ENCODE measurements at regions not wholly inside any gene's neighbourhood (a gene's known extent, or its start where the extent isn't known, plus 50 kb on each side); places are given as distances from the start of the nearest gene placed in this dataset.

DNA sequence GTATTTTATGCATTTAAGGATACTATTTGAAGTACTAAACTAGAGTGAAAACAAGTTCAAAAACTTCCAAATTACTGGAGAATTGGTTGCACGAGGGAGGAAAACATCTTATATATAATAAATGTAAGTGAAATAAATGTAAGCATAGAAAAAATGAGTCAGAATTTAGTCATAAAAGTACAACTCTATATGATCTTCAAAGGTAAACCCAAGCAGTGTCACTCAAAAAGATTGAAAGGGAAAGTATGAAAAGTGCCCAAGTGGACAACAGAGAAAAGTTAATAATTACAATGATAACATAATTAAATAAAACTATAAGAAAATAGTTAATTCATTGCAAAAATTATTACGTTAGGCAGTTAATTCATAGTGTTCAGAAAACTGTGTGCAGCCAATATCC lies 2288.5 kb upstream of the C9orf72 start:
- TF ChIP-seq, protein P1, sequence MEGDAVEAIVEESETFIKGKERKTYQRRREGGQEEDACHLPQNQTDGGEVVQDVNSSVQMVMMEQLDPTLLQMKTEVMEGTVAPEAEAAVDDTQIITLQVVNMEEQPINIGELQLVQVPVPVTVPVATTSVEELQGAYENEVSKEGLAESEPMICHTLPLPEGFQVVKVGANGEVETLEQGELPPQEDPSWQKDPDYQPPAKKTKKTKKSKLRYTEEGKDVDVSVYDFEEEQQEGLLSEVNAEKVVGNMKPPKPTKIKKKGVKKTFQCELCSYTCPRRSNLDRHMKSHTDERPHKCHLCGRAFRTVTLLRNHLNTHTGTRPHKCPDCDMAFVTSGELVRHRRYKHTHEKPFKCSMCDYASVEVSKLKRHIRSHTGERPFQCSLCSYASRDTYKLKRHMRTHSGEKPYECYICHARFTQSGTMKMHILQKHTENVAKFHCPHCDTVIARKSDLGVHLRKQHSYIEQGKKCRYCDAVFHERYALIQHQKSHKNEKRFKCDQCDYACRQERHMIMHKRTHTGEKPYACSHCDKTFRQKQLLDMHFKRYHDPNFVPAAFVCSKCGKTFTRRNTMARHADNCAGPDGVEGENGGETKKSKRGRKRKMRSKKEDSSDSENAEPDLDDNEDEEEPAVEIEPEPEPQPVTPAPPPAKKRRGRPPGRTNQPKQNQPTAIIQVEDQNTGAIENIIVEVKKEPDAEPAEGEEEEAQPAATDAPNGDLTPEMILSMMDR (IDR thresholded peaks at IDR 0.05) = no peak
- no peak for TF ChIP-seq POLR2A (IDR thresholded peaks at IDR 0.05)

Data from sigmoid colon (tissue), 3 donors.